ENCODE measurements at regions not wholly inside any gene's neighbourhood (a gene's known extent, or its start where the extent isn't known, plus 50 kb on each side); places are given as distances from the start of the nearest gene placed in this dataset.

- TF ChIP-seq, protein P1, sequence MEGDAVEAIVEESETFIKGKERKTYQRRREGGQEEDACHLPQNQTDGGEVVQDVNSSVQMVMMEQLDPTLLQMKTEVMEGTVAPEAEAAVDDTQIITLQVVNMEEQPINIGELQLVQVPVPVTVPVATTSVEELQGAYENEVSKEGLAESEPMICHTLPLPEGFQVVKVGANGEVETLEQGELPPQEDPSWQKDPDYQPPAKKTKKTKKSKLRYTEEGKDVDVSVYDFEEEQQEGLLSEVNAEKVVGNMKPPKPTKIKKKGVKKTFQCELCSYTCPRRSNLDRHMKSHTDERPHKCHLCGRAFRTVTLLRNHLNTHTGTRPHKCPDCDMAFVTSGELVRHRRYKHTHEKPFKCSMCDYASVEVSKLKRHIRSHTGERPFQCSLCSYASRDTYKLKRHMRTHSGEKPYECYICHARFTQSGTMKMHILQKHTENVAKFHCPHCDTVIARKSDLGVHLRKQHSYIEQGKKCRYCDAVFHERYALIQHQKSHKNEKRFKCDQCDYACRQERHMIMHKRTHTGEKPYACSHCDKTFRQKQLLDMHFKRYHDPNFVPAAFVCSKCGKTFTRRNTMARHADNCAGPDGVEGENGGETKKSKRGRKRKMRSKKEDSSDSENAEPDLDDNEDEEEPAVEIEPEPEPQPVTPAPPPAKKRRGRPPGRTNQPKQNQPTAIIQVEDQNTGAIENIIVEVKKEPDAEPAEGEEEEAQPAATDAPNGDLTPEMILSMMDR (conservative IDR thresholded peaks at IDR 0.05; ENCODE audit: low read depth, low read length), result no peak
- no peak for DNase-seq (ENCODE audit: low read depth)
- H3K4me3 ChIP-seq (ENCODE audit: low read depth, low read length), result no peak overlapping the region
These were observed 441.1 kb upstream of the SEMA3D start for GRCh38 chr7:85627791-85628586.

GRCh38 chr7:85622059-85622458 is 435.2 kb upstream of the SEMA3D start:
- TF ChIP-seq, protein P1 (conservative IDR thresholded peaks at IDR 0.05; ENCODE audit: low read depth, low read length), result no peak

GRCh38 chr7:85620936-85621685 is 434.3 kb upstream of the SEMA3D start:
- no peak overlapping the region for H3K4me3 ChIP-seq (ENCODE audit: low read depth, low read length)
- DNase-seq (ENCODE audit: low read depth), result no peak
- TF ChIP-seq, protein P1 (conservative IDR thresholded peaks at IDR 0.05; ENCODE audit: low read depth, low read length), result no peak

More at GRCh38 chr7:85622059-85622458, 435.2 kb upstream of the SEMA3D start:
- no peak overlapping the region for H3K4me3 ChIP-seq (ENCODE audit: low read depth, low read length)
- no peak for DNase-seq (ENCODE audit: low read depth)

DNA sequence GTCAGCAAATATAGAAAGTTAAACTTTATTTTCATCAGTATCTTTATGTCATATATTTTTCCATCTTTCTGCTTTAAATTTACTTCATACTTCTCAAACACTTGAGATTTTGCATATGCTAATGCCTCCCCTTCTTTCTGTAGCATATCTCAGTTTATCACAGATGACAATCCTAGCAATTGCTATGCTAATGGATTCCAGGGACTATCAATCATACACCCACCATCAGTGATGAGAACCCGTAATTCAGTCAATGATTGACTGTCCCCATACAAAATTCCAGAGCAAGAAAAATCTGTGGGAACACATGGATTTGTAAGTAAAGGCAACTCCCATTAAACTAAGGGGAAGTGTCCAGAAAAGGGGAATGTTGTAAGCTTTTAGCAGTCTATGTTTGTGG is 432.4 kb upstream of the SEMA3D start:
- H3K4me3 ChIP-seq (ENCODE audit: low read depth, low read length), result no peak overlapping the region
- no peak for DNase-seq (ENCODE audit: low read depth)
- TF ChIP-seq, protein P1 (conservative IDR thresholded peaks at IDR 0.05; ENCODE audit: low read depth, low read length), result no peak

GRCh38 chr7:85614684-85615083 is 427.8 kb upstream of the SEMA3D start:
- H3K4me3 ChIP-seq (ENCODE audit: low read depth, low read length), result no peak overlapping the region

DNA sequence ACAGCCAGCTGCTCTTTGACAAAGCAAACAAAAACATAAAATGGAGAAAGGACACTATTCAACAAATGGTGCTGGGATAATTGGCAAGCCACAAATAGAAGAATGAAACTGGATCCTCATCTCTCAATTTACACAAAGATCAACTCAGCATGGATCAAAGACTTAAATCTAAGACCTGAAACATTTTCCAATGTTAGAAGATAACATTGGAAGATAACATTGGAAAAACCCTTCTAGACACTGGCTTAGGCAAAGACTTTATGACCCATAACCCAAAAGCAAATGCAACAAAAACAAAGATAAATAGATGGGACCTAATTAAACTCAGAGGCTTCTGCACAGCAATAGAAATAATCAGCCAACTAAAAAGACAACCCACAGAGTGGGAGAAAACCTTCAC is 425.7 kb upstream of the SEMA3D start:
- no peak overlapping the region for H3K4me3 ChIP-seq (ENCODE audit: low read depth, low read length)
- TF ChIP-seq, protein P1 (conservative IDR thresholded peaks at IDR 0.05; ENCODE audit: low read depth, low read length), result no peak
- no peak for DNase-seq (ENCODE audit: low read depth)

More at GRCh38 chr7:85614684-85615083, 427.8 kb upstream of the SEMA3D start:
- no peak for DNase-seq (ENCODE audit: low read depth)
- TF ChIP-seq, protein P1 (conservative IDR thresholded peaks at IDR 0.05; ENCODE audit: low read depth, low read length), result no peak

All from epithelial cell of proximal tubule (primary cell).